ENCODE measurements at regions not wholly inside any gene's neighbourhood (a gene's known extent, or its start where the extent isn't known, plus 50 kb on each side); places are given as distances from the start of the nearest gene placed in this dataset.

DNA sequence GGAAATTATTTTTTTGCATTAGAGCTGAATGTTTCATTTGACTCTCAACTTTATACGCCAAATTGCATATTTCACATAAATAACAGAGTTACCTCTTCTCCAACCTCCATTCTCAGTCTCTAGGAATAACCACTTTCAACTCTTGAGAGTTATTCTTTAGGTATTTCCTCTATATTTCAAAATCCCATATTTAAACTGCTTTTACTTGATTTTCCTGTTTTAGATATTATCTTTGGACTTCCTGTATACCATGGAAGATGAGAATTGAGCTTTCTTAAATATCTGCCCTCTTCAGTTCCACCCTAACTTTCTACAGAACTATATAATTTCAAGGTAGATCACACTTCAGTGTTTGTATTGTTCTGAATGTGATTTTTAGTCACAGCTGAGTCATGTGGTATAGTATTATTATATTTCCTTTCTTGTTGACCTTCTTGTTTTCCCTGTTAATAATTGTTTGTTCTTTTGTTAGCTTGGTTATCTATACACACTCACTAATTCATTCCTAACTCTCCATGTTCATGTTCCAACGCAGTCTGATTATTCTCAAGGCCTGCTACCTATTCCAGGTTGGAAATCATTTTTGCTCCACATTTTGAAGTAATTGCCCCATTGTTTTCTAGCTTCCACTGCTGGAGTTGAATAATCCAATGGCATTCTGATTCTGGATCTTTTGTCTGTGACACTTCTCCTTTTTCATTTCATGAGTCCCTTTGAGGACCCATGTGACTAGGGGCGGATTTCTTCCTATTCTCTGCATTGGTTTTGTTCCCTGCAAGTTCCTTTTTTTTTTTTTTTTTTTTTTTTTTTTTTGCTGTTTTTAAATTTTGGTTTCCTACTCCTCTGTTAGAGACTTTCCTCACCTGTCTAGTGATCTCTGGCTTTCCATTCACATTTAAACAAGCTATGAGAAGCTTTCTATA is 156.8 kb upstream of the RBMS1 start:
- DNase-seq = no peak
- Histone ChIP-seq H3K27me3 (no peaks in the 10 kb centered on the region), H3K4me1 (no peaks in the 10 kb centered on the region), H3K4me3 (no peak overlapping the region), H3K9me3 (no peaks in the 10 kb centered on the region), H3K36me3 (no peaks in the 10 kb centered on the region), H3K27ac (no peak overlapping the region)
- no peak for TF ChIP-seq POLR2A (IDR thresholded peaks at IDR 0.05)
- TF ChIP-seq, protein P1, sequence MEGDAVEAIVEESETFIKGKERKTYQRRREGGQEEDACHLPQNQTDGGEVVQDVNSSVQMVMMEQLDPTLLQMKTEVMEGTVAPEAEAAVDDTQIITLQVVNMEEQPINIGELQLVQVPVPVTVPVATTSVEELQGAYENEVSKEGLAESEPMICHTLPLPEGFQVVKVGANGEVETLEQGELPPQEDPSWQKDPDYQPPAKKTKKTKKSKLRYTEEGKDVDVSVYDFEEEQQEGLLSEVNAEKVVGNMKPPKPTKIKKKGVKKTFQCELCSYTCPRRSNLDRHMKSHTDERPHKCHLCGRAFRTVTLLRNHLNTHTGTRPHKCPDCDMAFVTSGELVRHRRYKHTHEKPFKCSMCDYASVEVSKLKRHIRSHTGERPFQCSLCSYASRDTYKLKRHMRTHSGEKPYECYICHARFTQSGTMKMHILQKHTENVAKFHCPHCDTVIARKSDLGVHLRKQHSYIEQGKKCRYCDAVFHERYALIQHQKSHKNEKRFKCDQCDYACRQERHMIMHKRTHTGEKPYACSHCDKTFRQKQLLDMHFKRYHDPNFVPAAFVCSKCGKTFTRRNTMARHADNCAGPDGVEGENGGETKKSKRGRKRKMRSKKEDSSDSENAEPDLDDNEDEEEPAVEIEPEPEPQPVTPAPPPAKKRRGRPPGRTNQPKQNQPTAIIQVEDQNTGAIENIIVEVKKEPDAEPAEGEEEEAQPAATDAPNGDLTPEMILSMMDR (IDR thresholded peaks at IDR 0.05) = no peak

DNA sequence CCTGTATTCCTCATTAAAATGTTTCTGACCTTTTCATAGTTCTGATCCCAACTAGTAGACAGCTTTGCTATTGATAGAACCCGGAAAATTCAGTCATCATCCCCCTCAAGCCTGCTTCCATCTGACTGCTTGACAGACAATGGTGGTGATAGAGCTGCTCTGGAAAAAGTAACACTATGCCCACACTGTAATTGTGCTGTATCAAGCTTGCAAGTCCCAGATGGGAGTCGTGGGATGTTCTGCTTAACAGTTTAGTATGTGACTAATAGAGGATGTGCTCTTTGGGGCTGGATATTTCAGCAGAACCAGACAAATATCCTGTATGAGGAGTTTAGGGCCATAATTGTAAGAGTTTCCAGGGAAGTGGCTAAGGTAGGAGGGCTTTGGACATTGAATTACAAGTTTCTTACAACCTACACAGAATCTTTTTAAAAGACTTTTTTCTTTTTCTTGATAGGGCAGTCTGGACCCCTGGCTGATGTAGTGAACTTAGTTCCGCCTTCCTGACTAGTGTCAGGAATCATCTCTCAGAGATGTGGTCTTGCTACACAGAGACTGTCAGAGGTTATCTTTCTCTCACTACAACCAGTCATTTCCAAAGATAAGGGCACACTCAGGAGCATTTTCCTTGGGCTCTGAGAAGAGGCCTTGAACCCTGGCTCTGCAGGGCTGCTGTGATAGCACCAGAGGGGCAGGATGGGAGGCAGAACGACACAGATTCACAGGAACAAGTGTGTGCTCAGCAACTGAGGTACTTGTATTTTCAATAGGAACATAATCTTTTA is 158.0 kb upstream of the RBMS1 start:
- TF ChIP-seq, protein P1 (IDR thresholded peaks at IDR 0.05) = no peak
- no peak for TF ChIP-seq POLR2A (IDR thresholded peaks at IDR 0.05)
- no peaks in the 10 kb centered on the region for H3K4me1 ChIP-seq
- H3K9me3 ChIP-seq = no peaks in the 10 kb centered on the region
- no peak overlapping the region for H3K4me3 ChIP-seq
- no peaks in the 10 kb centered on the region for H3K36me3 ChIP-seq
- no peak for DNase-seq
- H3K27ac ChIP-seq = no peak overlapping the region
- H3K27me3 ChIP-seq = no peaks in the 10 kb centered on the region

DNA sequence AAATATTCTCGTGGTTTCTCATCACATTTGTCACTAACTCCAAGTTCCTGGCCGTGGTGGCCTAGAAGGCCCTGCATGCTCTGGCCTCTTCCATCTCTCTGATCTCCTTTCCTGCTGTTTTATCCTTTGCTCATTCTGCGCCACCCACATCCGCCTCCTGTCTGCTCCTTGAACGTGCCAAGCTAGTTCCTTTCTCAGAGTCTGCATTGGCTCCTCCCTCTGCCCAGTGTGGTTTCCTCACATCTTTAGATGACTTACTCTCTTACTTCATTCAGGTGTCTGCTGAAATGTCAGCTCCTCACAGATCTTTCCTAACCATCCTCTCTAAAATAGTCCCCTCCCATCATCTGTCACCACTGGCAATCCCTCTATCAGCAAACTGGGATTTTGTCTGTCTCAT is 158.6 kb upstream of the RBMS1 start:
- H3K36me3 ChIP-seq = no peaks in the 10 kb centered on the region
- no peaks in the 10 kb centered on the region for H3K27me3 ChIP-seq
- DNase-seq = peak in 2 of 3 donors; percentile 55 to 82
- no peak overlapping the region for H3K27ac ChIP-seq
- TF ChIP-seq, protein P1 (IDR thresholded peaks at IDR 0.05) = no peak
- TF ChIP-seq POLR2A (IDR thresholded peaks at IDR 0.05) = no peak
- H3K4me3 ChIP-seq = no peak overlapping the region
- H3K9me3 ChIP-seq = no peaks in the 10 kb centered on the region
- no peaks in the 10 kb centered on the region for H3K4me1 ChIP-seq

DNA sequence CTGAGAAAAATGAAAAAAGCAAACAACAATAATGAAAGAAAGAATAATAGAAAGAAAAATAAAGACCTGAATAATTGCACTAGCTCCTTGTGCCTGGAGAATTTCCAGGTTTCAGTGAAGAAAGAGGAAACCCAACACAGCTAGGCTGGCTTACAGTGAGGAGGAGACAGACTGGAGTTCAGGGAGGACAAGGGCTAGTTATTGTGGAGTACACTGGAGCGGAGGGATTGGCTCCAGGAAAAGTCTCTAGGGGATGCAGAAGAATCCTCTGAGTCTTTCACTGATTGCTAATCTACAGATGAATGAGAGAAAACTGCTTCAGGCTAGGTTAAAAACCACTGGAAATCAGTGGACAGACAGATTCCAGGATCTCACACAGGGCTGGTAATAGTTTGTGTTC is 163.6 kb upstream of the RBMS1 start:
- TF ChIP-seq, protein P1 (IDR thresholded peaks at IDR 0.05) = no peak
- TF ChIP-seq POLR2A (IDR thresholded peaks at IDR 0.05) = no peak

DNA sequence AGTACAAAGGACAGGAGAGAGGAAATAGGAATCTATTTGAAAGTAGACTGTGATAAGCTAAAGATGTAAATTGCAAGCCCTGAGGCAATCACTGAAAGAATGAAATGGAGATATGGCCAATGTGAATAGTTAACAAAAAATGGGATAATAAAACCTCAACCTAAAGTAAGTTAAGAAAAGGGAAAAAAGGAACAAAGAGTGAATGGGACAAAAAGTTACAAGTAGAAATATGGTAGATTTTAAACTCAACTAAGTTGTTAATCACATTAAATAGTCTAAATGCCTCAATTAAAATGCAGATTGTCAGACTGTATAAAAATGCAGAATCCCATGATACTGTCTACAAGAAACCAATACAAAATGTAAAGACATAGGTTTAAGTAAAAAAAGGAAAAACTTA is 165.2 kb upstream of the RBMS1 start:
- H3K4me3 ChIP-seq = no peak overlapping the region
- H3K27me3 ChIP-seq = no peaks in the 10 kb centered on the region
- H3K27ac ChIP-seq = no peak overlapping the region
- no peak for DNase-seq
- H3K36me3 ChIP-seq = no peaks in the 10 kb centered on the region
- H3K4me1 ChIP-seq = no peaks in the 10 kb centered on the region
- TF ChIP-seq, protein P1 (IDR thresholded peaks at IDR 0.05) = no peak
- no peaks in the 10 kb centered on the region for H3K9me3 ChIP-seq

More for the DNA sequence above, 163.6 kb upstream of the RBMS1 start:
- Histone ChIP-seq H3K4me3 (no peak overlapping the region), H3K9me3 (no peaks in the 10 kb centered on the region), H3K4me1 (no peaks in the 10 kb centered on the region), H3K36me3 (no peaks in the 10 kb centered on the region), H3K27ac (no peak overlapping the region), H3K27me3 (no peaks in the 10 kb centered on the region)
- DNase-seq = no peak

All from Peyer's patch (tissue), 4 donors.